Common myeloid progenitor, CD34-positive (primary cell): ENCODE measurements at regions not wholly inside any gene's neighbourhood (a gene's known extent, or its start where the extent isn't known, plus 50 kb on each side); places are given as distances from the start of the nearest gene placed in this dataset.
"Not testable (repeated sequence)": the region's sequence is repeated elsewhere in the genome, so short reads cannot be mapped to it uniquely, and the experiment has no call there.

Source experiments
- CTCF ChIA-PET: fragments of 350-600 bp; sonication (Branson Sonifier 250); formaldehyde crosslinking; loops from one replicate; lab custom pipeline; 2021; ENCODE audit warnings: antibody characterized with exemption; lab: Charles Lee
- POLR2A ChIA-PET: fragments of 350-600 bp; sonication (Branson Sonifier 250); formaldehyde crosslinking; loops from one replicate; lab custom pipeline; 2021; ENCODE audit warnings: antibody characterized with exemption; lab: Charles Lee
- DNase-seq, 3 donors: peaks; one replicate each; pipeline versions ENCODE4 v3.0.0 to v3.0.0-alpha.2; 2013
- H3K27ac ChIP-seq, 2 experiments: 1 replicate in 1 of 2; 2 replicates in 1 of 2; pipeline ENCODE4 v1.7.0; 2013; ENCODE audit warnings: inconsistent platforms in 2 of 2, low read length in 2 of 2, mild to moderate bottlenecking in 2 of 2, low read depth in 1 of 2, moderate library complexity in 1 of 2; ENCODE audit not compliant: severe bottlenecking in 2 of 2, insufficient read depth in 1 of 2, poor library complexity in 1 of 2
- H3K27me3 ChIP-seq, 5 experiments: replicated peaks in 2 of 5; 1 replicate in 3 of 5; 2 replicates in 2 of 5; pipeline versions ENCODE4 v1.6.1 to v1.7.0; 2013; ENCODE audit warnings: low read length in 4 of 5, mild to moderate bottlenecking in 2 of 5, moderate library complexity in 2 of 5, inconsistent platforms in 1 of 5; ENCODE audit not compliant: insufficient read depth in 5 of 5, control insufficient read depth in 4 of 5
- H3K36me3 ChIP-seq, 4 experiments: 1 replicate in 2 of 4; 2 replicates in 2 of 4; pipeline versions ENCODE4 v1.6.1 to v1.7.0; 2013; ENCODE audit warnings: low read length in 3 of 4, control low read depth in 1 of 4, mild to moderate bottlenecking in 1 of 4; ENCODE audit not compliant: control insufficient read depth in 4 of 4, insufficient read depth in 4 of 4
- H3K4me1 ChIP-seq, 4 experiments: 1 replicate in 3 of 4; 2 replicates in 1 of 4; pipeline versions ENCODE4 v1.6.1 to v1.7.1; 2013; ENCODE audit warnings: low read length in 3 of 4, mild to moderate bottlenecking in 3 of 4, control low read depth in 1 of 4, inconsistent platforms in 1 of 4, moderate library complexity in 1 of 4; ENCODE audit not compliant: control insufficient read depth in 4 of 4, insufficient read depth in 4 of 4; ENCODE audit errors: control extremely low read depth in 1 of 4
- H3K4me3 ChIP-seq, 7 experiments: 1 replicate in 4 of 7; 2 replicates in 3 of 7; pipeline versions ENCODE4 v1.5.1 to v1.7.0; 2013; ENCODE audit warnings: mild to moderate bottlenecking in 7 of 7, low read length in 6 of 7, moderate library complexity in 6 of 7, inconsistent platforms in 2 of 7, low read depth in 2 of 7, control low read depth in 1 of 7; ENCODE audit not compliant: insufficient read depth in 4 of 7, control insufficient read depth in 1 of 7; ENCODE audit errors: extremely low read depth in 1 of 7
- H3K9me3 ChIP-seq, 5 experiments: 1 replicate in 4 of 5; 2 replicates in 1 of 5; pipeline versions ENCODE4 v1.6.1 to v1.7.1; 2013; ENCODE audit warnings: low read length in 4 of 5, mild to moderate bottlenecking in 2 of 5, inconsistent platforms in 1 of 5, low read depth in 1 of 5, moderate library complexity in 1 of 5; ENCODE audit not compliant: control insufficient read depth in 4 of 5, insufficient read depth in 2 of 5; ENCODE audit errors: control extremely low read depth in 1 of 5
- WGBS: methylation state at CpG from one replicate; pipeline ENCODE4 v1.1.5; 2013; ENCODE audit not compliant: insufficient coverage; 5-methylcytosine and 5-hydroxymethylcytosine counted together

- no peaks in the 10 kb centered on the region for H3K9me3 ChIP-seq
- no peaks in the 10 kb centered on the region for H3K36me3 ChIP-seq
- no peak for DNase-seq
- CTCF ChIA-PET, result no interaction called here
- POLR2A ChIA-PET, result no interaction called here
- no peaks in the 10 kb centered on the region for H3K4me1 ChIP-seq
- H3K27ac ChIP-seq, result no peak overlapping the region
- H3K4me3 ChIP-seq, result no peak overlapping the region
- no peaks in the 10 kb centered on the region for H3K27me3 ChIP-seq
These were observed 1379.4 kb downstream of the RPA4 start for GRCh38 chrX:98263135-98263534.

- no peaks in the 10 kb centered on the region for H3K36me3 ChIP-seq
- no peak for DNase-seq
- ChIA-PET CTCF (no interaction called here), POLR2A (no interaction called here)
- H3K9me3 ChIP-seq, result peaks cover 0 to 3% (median 0%) of the 10 kb centered on the region in 5 experiments
- H3K4me3 ChIP-seq, result no peak overlapping the region
- H3K4me1 ChIP-seq, result no peaks in the 10 kb centered on the region
- H3K27ac ChIP-seq, result no peak overlapping the region
- no peaks in the 10 kb centered on the region for H3K27me3 ChIP-seq
These were observed 1406.0 kb downstream of the RPA4 start for GRCh38 chrX:98289726-98290125.

GRCh38 chrX:98294310-98294709 lies 1410.6 kb downstream of the RPA4 start:
- no peaks in the 10 kb centered on the region for H3K27me3 ChIP-seq
- no peak overlapping the region for H3K27ac ChIP-seq
- H3K4me1 ChIP-seq, result no peaks in the 10 kb centered on the region
- no peaks in the 10 kb centered on the region for H3K36me3 ChIP-seq
- POLR2A ChIA-PET, result no interaction called here
- DNase-seq, result no peak
- no peak overlapping the region for H3K4me3 ChIP-seq
- CTCF ChIA-PET, result no interaction called here
- H3K9me3 ChIP-seq, result peaks cover 0 to 3% (median 0%) of the 10 kb centered on the region in 5 experiments

DNA sequence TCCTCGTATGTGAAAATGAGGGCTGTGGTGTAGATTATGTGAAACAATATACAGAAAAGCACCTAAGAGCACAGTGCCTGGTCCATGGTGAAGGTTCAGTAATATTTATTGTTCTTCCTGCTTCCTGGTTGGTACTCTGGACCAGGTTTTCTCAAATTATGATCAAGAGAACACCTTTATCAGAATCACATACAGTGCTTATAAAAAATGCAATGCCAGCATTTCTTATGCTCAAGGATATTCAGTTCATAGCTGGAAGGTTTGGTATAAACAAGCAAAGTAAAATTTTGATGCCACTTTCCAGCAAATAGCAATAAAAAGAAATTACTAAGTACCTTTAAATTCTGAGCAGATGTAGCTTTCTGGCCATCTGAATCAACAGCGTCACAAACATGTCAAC lies 1412.4 kb downstream of the RPA4 start:
- no CpG with 5 or more reads among the region's 2 CpGs for WGBS
- H3K9me3 ChIP-seq, result peaks cover 0 to 3% (median 0%) of the 10 kb centered on the region in 5 experiments
- H3K27ac ChIP-seq, result no peak overlapping the region
- H3K36me3 ChIP-seq, result no peaks in the 10 kb centered on the region
- no peaks in the 10 kb centered on the region for H3K27me3 ChIP-seq
- POLR2A ChIA-PET, result no interaction called here
- H3K4me1 ChIP-seq, result no peaks in the 10 kb centered on the region
- CTCF ChIA-PET, result no interaction called here
- no peak for DNase-seq
- no peak overlapping the region for H3K4me3 ChIP-seq

GRCh38 chrX:98299785-98300184 lies 1416.1 kb downstream of the RPA4 start:
- Histone ChIP-seq H3K27me3 (no peaks in the 10 kb centered on the region), H3K36me3 (no peaks in the 10 kb centered on the region), H3K4me1 (no peaks in the 10 kb centered on the region), H3K4me3 (no peak overlapping the region), H3K27ac (no peak overlapping the region), H3K9me3 (no peaks in the 10 kb centered on the region)
- ChIA-PET CTCF (no interaction called here), POLR2A (no interaction called here)
- DNase-seq, result peak in 1 of 3 donors; percentile 4

DNA sequence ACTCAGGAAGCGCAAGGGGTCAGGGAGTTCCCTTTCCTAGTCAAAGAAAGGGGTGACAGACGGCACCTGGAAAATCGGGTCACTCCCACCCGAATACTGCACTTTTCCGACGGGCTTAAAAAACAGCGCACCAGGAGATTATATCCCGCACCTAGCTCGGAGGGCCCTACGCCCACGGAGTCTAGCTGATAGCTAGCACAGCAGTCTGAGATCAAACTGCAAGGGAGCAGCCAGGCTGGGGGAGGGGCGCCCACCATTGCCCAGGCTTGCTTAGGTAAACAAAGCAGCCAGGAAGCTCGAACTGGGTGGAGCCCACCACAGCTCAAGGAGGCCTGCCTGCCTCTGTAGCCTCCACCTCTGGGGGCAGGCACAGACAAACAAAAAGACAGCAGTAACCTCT lies 1416.8 kb downstream of the RPA4 start:
- 100% methylated on average over 2 of the region's 13 CpGs for WGBS
- H3K4me3 ChIP-seq, H3K36me3 ChIP-seq, DNase-seq, CTCF ChIA-PET, H3K4me1 ChIP-seq, POLR2A ChIA-PET, H3K9me3 ChIP-seq, H3K27ac ChIP-seq, H3K27me3 ChIP-seq: not testable (repeated sequence)

- Histone ChIP-seq H3K27me3 (no peaks in the 10 kb centered on the region), H3K4me3 (no peak overlapping the region), H3K4me1 (no peaks in the 10 kb centered on the region), H3K9me3 (no peaks in the 10 kb centered on the region), H3K27ac (no peak overlapping the region), H3K36me3 (no peaks in the 10 kb centered on the region)
- WGBS, result 100% methylated on average over 1 of the region's 2 CpGs
- CTCF ChIA-PET, result no interaction called here
- POLR2A ChIA-PET, result no interaction called here
- DNase-seq, result no peak
These were observed 1447.7 kb downstream of the RPA4 start for GRCh38 chrX:98331407-98331806.

- ChIA-PET POLR2A (no interaction called here), CTCF (no interaction called here)
- no peak overlapping the region for H3K4me3 ChIP-seq
- H3K4me1 ChIP-seq, result no peaks in the 10 kb centered on the region
- H3K27ac ChIP-seq, result no peak overlapping the region
- peaks cover 0 to 3% (median 0%) of the 10 kb centered on the region in 5 experiments for H3K9me3 ChIP-seq
- H3K27me3 ChIP-seq, result no peaks in the 10 kb centered on the region
- no peak for DNase-seq
- H3K36me3 ChIP-seq, result no peaks in the 10 kb centered on the region
- WGBS, result 90% methylated on average over 2 of the region's 2 CpGs
These were observed 1454.8 kb downstream of the RPA4 start for GRCh38 chrX:98338544-98338943.
